ENCODE measurements at regions not wholly inside any gene's neighbourhood (a gene's known extent, or its start where the extent isn't known, plus 50 kb on each side); places are given as distances from the start of the nearest gene placed in this dataset.
"Not testable (repeated sequence)": the region's sequence is repeated elsewhere in the genome, so short reads cannot be mapped to it uniquely, and the experiment has no call there.

DNA sequence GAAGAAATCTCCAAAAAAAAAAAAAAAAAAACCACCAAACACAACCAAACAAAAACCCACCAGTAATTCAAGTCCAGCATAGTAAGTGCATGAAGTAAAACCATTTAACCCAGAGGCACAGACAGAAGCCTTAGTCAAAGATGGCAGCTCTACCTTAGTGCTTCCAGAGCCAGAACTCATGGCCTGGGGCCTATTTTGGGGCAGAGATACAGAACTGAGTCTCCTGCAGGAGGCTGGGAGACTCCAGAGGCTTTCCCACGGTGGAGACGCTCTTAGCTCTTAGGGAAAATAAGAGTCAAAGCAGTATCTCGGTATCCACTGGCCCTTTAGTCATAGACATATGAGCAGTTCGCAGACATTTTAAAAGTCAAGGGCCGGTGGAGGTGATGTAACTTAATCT lies 129.5 kb downstream of the GPX5 start:
- ChIA-PET POLR2A (no interaction called here), CTCF (interaction anchor here (0.7 kb wide), 2 partner anchors 1313 to 1887 kb away, joined by 3 to 5 read pairs; no protein-coding TSS in a partner anchor)

DNA sequence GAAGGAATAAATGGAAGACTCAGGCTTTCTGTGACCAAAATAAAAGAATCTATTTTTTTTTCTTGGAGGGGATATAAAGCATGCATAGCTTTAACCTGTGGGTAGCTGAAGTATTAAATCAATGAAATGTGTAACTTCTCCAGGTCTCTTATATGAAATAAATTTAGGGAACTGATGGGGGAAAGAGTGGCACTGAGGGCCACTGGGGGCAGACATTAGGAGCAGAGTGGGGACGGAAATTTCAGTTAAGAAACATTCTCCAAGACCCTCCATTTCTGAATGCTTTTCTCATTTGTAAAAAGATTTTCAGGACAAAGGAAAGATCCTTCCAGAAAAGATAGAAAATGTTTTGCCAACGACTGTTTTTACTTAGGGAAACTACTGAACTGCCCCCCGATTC lies 131.0 kb downstream of the GPX5 start:
- CTCF ChIA-PET = no interaction called here
- POLR2A ChIA-PET = no interaction called here

DNA sequence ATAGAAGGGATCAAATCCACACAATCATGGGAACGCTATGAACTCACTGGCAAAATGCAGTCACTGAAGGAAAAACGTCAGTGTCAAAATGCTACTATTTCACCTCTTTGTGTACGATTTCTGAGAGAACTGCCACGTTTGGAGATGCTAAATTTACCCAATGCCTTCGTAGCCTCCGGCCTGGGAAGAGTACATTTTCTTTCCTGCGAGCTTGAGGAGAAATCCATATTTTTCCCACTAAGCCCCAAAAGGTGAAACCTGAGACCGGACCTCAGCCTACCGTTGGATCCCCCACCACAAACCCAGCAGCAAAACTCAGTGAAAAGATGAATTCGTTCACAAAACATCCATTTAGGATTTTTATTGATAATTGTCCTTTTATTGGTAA lies 131.7 kb downstream of the GPX5 start:
- ChIA-PET CTCF (no interaction called here), POLR2A (no interaction called here)

DNA sequence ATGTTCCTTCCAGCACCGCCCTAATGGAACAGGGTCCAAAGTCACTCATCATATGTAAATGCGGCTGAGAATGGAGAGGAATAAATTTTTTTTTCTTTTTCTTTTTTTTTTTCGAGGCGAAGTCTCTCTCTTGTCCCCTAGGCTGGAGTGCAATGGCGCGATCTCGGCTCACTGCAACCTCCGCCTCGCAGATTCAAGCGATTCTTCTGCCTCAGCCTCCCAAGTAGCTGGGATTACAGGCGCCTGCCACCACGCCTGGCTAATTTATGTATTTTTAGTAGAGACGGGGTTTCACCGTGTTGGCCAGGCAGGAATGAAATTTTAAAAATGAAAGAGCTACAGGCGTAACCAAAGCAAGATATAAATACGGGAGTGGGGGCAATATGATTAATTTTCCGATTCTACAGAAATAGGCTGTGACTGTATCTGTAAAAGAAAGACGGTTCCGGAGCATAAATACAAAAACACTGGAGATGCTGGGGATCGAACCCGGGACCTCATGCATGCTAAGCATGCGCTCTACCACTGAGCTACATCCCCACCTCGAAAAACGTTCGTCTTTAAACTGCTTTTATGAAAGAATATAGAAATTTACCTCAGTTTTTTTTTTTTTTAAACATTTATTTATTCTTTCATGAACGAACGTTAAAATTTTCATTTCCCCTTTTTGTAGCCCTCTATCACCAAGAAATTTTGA lies 132.2 kb downstream of the GPX5 start:
- ChIA-PET POLR2A (no interaction called here), CTCF (no interaction called here)

DNA sequence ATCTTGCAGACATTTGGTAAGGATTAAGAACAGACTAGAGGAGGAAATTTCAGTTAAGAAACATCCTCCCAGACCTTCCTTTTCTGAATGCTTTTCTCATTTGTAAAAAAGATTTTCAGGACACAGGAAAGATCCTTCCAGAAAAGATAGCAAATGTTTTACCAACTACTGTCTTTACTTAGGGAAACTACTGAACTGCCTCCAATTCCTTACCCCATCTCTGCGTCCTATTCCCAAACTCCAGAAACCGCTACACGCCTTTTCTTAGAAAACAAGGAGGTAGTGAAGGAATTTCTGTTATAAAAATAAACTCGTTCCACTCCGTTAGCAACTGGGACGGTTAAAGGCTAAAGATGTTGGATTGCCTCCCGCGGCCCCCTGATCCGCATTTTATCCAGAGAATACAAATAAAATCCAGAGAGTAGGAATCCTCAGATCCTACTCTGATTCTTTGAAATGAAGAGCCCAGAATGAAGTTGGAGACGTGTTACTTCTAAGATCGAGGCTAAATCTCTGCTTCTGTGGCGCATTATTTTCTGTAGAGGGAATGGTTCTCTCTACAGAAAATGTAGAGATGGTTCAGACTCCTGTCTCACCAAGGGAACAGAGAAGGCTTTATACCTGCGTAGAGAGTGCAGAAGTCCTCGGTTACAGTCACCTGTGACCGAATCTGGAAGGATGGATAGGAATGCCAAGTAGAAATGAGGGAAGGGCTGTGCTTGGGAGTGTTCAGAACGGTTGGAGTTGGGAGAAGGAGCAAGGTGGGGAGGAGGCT lies 133.0 kb downstream of the GPX5 start:
- POLR2A ChIA-PET = no interaction called here
- CTCF ChIA-PET = no interaction called here

DNA sequence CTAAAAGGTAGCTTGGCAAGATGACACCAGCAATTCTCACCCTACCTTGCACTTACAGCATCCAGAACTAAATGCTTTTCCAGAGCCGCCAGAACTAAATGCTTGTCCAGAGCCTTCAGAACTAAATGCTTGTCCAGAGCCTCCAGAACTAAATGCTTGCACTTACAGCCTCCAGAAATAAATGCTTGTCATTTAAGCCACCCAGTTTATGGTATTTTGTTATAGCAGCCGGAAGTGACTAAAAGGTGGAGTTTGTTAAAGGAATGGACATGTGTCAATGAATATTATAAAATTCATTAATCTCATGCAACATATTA lies 133.5 kb downstream of the GPX5 start:
- POLR2A ChIA-PET = no interaction called here
- CTCF ChIA-PET = no interaction called here

DNA sequence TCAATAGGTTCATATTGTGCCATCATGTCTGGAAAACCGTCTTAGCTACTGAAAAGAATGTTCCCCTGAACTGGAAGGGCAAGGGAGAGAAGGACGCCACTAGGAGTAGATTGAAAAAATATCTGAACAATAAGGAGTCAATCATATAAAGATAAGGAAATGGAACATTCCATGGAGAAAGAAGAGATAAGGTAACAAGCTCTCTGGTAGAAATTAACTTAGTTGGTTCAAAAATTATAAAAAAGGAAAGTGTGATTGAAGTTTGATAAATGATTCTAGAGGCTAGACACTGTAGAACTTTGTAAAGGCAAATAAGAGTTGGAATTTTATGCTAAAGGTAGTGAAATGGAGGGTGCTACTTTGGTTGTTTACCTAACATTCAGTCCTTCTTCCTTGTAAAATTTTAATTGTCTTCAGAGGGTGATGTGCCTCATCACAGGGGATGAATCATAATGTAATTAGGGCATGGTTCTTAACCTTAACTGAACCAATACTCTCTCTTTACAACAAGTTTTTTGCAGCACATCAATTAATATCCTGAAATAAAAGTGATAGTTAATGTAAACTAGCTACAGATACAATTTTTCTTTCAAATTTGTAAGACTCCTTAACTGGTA lies 135.5 kb downstream of the GPX5 start:
- ChIA-PET POLR2A (no interaction called here), CTCF (no interaction called here)

DNA sequence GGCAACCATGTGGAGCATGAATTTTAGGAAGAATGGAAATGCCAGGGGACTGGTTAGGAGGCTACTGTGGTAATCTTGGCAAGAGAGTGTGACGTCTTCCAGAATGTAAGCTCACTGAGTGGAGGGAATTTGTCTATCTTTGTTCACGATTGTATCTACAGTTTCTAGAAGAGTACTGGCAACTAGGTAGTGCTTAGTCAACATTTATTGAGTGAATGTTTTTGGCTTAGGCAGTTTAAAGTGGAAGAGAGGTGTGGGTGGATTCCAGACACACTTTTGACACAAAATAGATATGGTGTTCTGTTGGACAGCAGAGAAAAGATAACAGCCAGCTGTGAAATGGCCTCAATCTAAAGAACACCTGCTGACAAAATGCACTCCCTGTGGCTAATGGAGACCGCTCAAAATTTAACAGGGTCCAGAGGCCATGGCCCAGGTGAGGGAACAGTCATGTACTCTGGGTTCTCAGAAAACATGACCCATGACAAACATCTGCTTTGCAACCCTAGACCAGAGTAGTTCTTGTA lies 139.3 kb downstream of the GPX5 start:
- POLR2A ChIA-PET = no interaction called here
- CTCF ChIA-PET = no interaction called here

DNA sequence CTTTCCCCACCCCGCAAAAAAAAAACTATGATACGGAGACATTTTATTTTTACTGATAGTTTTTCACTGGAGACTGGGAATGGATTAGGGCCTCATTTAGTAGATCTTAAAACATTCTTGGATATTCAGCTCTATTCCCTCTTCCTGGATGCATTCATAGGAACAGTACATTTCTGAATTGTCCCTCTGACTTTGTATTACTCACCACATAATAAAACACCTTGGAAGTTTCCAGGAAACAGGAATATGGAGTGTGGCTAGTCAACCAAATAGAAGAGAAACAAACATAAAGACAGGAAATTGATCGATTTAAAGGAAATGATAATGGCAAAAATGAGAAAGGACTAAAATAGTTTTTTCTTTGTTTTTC lies 147.7 kb downstream of the GPX5 start:
- ChIA-PET POLR2A (no interaction called here), CTCF (no interaction called here)

DNA sequence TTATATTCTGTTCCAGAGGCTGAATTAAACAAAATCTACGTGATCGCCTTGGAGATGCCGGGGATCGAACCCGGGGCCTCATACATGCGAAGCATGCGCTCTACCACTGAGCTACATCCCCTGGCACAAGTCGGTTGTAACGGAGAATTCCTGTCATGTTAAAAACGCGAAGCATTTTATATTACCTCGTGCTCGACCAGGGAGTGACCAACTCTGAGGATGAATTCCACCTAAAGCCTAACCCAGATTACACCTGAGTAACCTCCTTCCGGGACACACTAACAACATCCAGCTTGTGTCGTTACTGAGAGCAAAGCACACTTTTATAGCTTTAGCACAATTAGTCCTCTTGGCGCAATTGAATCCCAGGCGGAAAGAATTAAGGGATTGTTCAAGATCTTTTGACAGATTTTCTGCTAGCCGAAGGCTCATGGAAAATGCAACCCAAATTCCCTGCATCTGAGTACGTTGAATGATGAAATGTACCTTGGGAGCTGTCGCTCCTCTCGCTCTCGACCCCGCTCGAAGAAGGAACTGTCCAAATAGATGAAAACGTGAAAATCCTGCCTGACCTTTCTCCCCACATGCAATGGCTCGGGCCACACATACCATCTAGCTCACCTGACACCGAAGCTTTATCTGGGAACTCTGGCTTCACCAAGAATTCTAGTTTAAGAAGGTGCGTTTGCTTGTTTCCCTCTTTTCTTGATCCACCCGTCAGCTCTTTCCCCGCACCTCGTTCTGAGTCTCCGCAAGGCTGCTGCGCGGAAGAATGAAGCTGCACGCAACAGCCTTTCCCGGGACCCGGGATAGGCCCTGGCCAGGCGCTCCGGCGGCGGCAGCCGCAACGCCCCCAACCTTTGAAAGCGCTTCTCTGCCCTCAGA lies 148.3 kb downstream of the GPX5 start:
- ChIA-PET CTCF (no interaction called here), POLR2A (no interaction called here)

DNA sequence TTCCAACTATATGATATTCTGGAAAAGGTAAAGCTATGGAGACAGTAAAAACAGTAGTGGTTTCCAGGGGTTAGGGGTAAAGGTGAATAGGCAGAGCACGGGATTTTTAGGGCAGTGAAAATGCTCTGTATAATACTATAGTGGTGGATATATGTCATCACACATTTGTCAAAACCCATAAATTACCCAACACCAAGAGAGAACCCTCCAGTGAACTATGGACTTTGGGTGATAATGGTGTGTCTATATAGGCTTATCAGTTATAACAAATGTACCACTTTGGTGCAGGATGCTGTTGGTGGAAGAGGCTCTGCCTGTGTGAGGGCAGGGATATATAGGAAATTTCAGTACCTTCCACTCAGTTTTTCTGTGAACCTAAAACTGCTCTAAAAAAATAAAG lies 149.9 kb downstream of the GPX5 start:
- CTCF ChIA-PET = no interaction called here
- POLR2A ChIA-PET = no interaction called here

DNA sequence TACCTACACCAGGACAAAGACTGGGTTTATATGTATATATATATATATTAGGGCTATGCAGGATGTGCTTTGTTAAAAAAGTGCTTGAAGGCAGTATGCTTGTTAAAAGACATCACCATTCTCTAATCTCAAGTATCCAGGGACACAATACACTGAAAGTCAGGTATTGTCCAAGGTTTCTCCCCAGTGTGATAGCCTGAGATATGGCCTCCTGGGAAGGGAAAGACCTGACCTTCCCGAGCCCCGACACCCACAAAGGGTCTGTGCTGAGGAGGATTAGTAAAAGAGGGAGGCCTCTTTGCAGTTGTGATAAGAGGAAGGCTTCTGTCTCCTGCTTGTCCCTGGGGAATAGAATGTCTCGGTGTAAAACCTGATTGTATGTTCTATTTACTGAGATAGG lies 156.9 kb downstream of the GPX5 start:
- CTCF ChIA-PET = no interaction called here
- POLR2A ChIA-PET = no interaction called here

DNA sequence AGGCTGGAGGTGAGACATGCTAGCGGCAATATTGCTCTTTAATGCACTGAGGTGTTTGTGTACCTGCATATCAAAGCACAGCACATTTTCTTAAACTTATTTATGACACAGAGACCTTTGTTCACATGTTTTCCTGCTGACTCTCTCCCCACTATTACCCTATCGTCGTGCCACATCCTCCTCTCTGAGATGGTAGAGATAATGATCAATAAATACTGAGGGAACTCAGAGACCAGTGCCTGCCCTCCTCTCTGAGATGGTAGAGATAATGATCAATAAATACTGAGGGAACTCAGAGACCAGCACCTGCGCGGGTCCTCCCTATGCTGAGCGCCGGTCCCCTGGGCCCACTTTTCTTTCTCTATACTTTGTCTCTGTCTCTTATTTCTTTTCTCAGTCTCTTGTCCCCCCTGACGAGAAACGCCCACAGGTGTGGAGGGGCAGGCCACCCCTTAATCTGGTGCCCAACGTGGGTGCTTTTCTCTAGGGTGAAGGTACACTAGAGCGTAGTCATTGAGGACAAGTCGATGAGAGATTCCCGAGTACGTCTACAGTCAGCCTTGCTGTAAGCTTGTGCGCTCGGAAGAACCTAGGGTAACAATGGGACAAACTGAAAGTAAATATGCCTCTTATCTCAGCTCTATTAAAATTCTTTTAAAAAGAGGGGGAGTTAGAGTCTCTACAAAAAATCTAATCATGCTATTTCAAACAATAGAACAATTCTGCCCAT lies 157.4 kb downstream of the GPX5 start:
- CTCF ChIA-PET, POLR2A ChIA-PET: not testable (repeated sequence)

DNA sequence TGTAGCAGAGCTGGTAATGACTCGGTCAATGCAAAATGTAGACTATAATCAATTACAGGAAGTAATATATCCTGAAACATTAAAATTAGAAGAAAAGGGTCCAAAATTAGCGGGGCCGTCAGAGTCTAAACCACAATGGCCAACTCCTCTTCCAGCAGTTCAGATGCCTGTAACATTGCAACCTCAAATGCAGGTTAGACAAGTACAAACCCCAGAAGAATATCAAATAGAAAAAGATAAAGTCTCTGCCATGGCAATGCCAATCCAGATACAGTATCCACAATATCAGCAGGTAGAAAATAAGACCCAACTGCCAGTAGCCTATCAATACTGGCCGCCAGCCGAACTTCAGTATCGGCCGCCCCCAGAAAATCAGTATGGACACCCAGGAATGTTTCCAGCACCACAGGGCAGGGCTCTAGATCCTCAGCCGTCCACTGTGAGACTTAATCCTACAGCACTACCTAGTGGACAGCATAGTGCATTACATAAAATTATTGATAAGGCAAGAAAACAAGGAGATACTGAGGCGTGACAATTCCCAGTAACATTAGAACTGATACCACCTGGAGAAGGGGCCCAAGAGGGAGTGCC lies 158.4 kb downstream of the GPX5 start:
- ChIA-PET CTCF (no interaction called here), POLR2A (no interaction called here)

DNA sequence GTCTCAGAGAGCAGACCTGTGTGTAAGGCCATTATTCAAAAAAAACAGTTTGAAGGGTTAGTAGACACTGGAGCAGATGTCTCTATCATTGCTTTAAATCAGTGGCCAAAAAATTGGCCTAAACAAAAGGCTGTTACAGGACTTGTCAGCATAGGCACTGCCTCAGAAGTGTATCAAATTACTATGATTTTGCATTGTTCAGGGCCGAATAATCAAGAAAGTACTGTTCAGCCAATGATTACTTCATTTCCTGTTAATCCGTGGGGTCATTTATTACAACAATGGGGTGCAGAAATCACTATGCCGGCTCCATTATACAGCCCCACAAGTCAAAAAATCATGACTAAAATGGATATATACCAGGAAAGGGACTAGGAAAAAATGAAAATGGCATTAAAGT lies 160.3 kb downstream of the GPX5 start:
- POLR2A ChIA-PET, CTCF ChIA-PET: not testable (repeated sequence)

DNA sequence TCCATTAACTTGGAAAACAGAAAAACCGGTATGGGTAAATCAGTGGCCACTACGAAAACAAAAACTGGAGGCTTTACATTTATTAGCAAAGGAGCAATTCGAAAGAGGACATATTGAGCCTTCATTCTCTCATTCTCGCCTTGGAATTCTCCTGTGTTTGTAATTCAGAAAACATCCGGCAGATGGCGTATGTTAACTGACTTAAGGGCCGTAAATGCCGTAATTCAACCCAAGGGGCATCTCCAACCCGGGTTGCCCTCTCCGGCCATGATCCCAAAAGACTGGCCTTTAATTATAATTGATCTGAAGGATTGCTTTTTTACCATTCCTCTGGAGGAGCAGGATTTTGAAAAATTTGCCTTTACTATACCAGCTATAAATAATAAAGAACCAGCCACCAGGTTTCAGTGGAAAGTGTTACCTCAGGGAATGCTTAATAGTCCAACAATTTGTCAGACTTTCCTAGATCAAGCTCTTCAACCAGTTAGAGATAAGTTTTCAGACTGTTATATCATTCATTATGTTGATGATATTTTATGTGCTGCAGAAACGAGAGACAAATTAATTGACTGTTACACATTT lies 160.9 kb downstream of the GPX5 start:
- POLR2A ChIA-PET, CTCF ChIA-PET: not testable (repeated sequence)

DNA sequence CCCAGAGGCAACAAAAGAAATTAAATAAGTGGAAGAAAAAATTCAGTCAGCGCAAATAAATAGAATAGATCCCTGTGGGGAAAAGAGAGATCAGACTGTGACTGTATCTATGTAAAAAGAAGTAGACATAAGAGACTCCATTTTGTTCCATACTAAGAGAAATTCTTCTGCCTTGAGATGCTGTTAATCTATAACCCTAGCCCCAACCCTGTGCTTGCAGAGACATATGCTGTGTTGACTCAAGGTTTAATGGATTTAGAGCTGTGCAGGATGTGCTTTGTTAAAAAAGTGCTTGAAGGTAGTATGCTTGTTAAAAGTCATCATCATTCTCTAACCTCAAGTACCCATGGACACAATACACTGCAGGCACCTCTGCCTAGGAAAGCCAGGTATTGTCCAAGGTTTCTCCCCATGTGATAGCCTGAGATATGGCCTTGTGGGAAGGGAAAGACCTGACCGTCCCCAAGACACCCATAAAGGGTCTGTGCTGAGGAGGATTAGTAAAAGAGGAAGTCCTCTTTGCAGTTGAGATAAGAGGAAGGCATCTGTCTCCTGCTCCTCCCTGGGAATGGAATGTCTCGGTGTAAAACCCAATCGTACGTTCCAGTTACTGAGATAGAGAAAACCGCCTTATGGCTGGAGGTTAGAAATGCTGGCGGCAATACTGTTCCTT lies 161.8 kb downstream of the GPX5 start:
- POLR2A ChIA-PET = not testable (repeated sequence)

DNA sequence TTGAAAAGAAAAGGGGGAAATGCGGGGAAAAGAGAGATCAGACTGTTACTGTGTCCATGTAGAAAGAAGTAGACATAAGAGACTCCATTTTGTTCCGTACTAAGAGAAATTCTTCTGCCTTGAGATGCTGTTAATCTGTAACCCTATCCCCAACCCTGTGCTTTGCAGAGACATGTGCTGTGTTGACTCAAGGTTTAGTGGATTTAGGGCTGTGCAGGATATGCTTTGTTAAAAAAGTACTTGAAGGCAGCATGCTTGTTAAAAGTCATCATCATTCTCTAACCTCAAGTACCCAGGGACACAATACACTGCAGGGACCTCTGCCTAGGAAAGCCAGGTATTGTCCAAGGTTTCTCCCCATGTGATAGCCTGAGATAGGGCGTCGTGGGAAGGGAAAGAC lies 166.3 kb downstream of the GPX5 start:
- CTCF ChIA-PET, POLR2A ChIA-PET: not testable (repeated sequence)

More for the DNA sequence above, 161.8 kb downstream of the GPX5 start:
- CTCF ChIA-PET = not testable (repeated sequence)

Measured in activated CD8-positive, alpha-beta memory T cell treated with anti-CD3 and anti-CD28 coated beads for 36 hours (primary cell).